Right cardiac atrium (tissue), 5 donors: ENCODE measurements at regions not wholly inside any gene's neighbourhood (a gene's known extent, or its start where the extent isn't known, plus 50 kb on each side); places are given as distances from the start of the nearest gene placed in this dataset.
A peak's percentile ranks its signal among the peaks of the same experiment; 100 is the strongest.

Experiments
- ATAC-seq, 2 donors: fragments of 200-7000 bp; cut with Tn5 transposase; one replicate each; pipeline versions ENCODE4 v1.8.0 to v1.9.1; 2020; ENCODE audit warnings: moderate library complexity in 2 of 2, mild to moderate bottlenecking in 1 of 2
- DNase-seq, 3 donors: peaks; one replicate each; pipeline ENCODE4 v3.0.0-alpha.2; 2020
- H3K27ac ChIP-seq: one replicate; pipeline ENCODE4 v1.5.1; 2013; ENCODE audit warnings: mild to moderate bottlenecking, low read length, control low read depth, moderate library complexity
- H3K27me3 ChIP-seq: one replicate; pipeline ENCODE4 v1.6.1; 2013; ENCODE audit not compliant: control insufficient read depth, insufficient read depth
- H3K4me1 ChIP-seq: one replicate; pipeline ENCODE4 v1.6.1; 2013; ENCODE audit warnings: low read length; ENCODE audit not compliant: control insufficient read depth, insufficient read depth
- H3K4me3 ChIP-seq: one replicate; pipeline ENCODE4 v1.5.1; 2013; ENCODE audit warnings: low read length, control low read depth
- H3K9me3 ChIP-seq: one replicate; pipeline ENCODE4 v1.6.1; 2013; ENCODE audit warnings: low read length; ENCODE audit not compliant: control insufficient read depth
- WGBS: extraction: QIAGEN DNeasy Blood & Tissue Kit; methylation state at CpG from one replicate; pipeline ENCODE4 v1.1.7; 2013; 5-methylcytosine and 5-hydroxymethylcytosine counted together
- intact Hi-C, 4 donors: fragments of 100-400 bp; cut with DNase I; formaldehyde crosslinking; loops; one replicate each; pipeline versions ENCODE4 v1.11.0 to v1.14.0; 2022 to 2023
- donor health status: healthy with polysubstance abuse.
- donor health status: DM: no; HTN: yes; CAD: no.
- donor health status: DM: no; HTN: no; CAD: no.
- donor health status: DM: no; HTN: yes; CAD: no; lungs with severe emphysema.
- donor health status: DM: yes; HTN: yes; CAD: no.

- Histone ChIP-seq H3K27ac (no peak overlapping the region), H3K4me3 (no peak overlapping the region), H3K9me3 (no peaks in the 10 kb centered on the region), H3K27me3 (no peaks in the 10 kb centered on the region), H3K4me1 (no peaks in the 10 kb centered on the region)
- intact Hi-C loops: no loop called here
- DNase-seq (no peak), ATAC-seq (no peak)
- 48% methylated on average over 1 of the region's 1 CpG for WGBS
These were observed 107.1 kb downstream of the FBXO4 start for GRCh38 chr5:42032137-42032536.

GRCh38 chr5:42035526-42035925 is 110.4 kb downstream of the FBXO4 start:
- 30% methylated on average over 1 of the region's 1 CpG for WGBS
- H3K4me1 ChIP-seq: no peaks in the 10 kb centered on the region
- intact Hi-C loops: no loop called here
- H3K4me3 ChIP-seq: no peak overlapping the region
- H3K27ac ChIP-seq: no peak overlapping the region
- DNase-seq (no peak), ATAC-seq (no peak)
- H3K27me3 ChIP-seq: no peaks in the 10 kb centered on the region
- H3K9me3 ChIP-seq: no peaks in the 10 kb centered on the region

GRCh38 chr5:42036379-42036778 is 111.3 kb downstream of the FBXO4 start:
- intact Hi-C loops: no loop called here
- DNase-seq: no peak
- Histone ChIP-seq H3K27me3 (no peaks in the 10 kb centered on the region), H3K9me3 (no peaks in the 10 kb centered on the region), H3K4me3 (no peak overlapping the region), H3K27ac (no peak overlapping the region), H3K4me1 (no peaks in the 10 kb centered on the region)
- no peak for ATAC-seq
- WGBS: 58% methylated on average over 5 of the region's 5 CpGs

GRCh38 chr5:42037379-42037932 is 112.4 kb downstream of the FBXO4 start:
- intact Hi-C loops: no loop called here

GRCh38 chr5:42043400-42043799 is 118.3 kb downstream of the FBXO4 start:
- Histone ChIP-seq H3K9me3 (no peaks in the 10 kb centered on the region), H3K4me1 (no peaks in the 10 kb centered on the region), H3K27me3 (no peaks in the 10 kb centered on the region), H3K4me3 (no peak overlapping the region), H3K27ac (no peak overlapping the region)
- intact Hi-C loops: no loop called here
- ATAC-seq (no peak), DNase-seq (no peak)
- WGBS: 74% methylated on average over 2 of the region's 2 CpGs

More at GRCh38 chr5:42037379-42037932, 112.4 kb downstream of the FBXO4 start:
- Histone ChIP-seq H3K4me1 (no peaks in the 10 kb centered on the region), H3K4me3 (no peak overlapping the region), H3K27me3 (no peaks in the 10 kb centered on the region), H3K27ac (no peak overlapping the region), H3K9me3 (no peaks in the 10 kb centered on the region)
- DNase-seq: no peak
- WGBS: 68% methylated on average over 3 of the region's 3 CpGs
- ATAC-seq: no peak

GRCh38 chr5:42057254-42057690 is 132.2 kb downstream of the FBXO4 start:
- Histone ChIP-seq H3K27me3 (no peaks in the 10 kb centered on the region), H3K4me3 (no peak overlapping the region), H3K27ac (no peak overlapping the region), H3K4me1 (no peaks in the 10 kb centered on the region), H3K9me3 (no peaks in the 10 kb centered on the region)
- 19% methylated on average over 5 of the region's 5 CpGs for WGBS
- DNase-seq (peak; percentile 10 to 53 (median 17)), ATAC-seq (peak in 1 of 2 donors; percentile 41)
- intact Hi-C loops: loop anchor here in 2 of 4 donors (5.0 kb wide), 2 partner anchors 190 to 200 kb away; no protein-coding TSS in a partner anchor

- no peaks in the 10 kb centered on the region for H3K4me1 ChIP-seq
- WGBS: 51% methylated on average over 3 of the region's 3 CpGs
- intact Hi-C loops: loop anchor here in 2 of 4 donors (5.0 kb wide), 2 partner anchors 192 to 202 kb away; no protein-coding TSS in a partner anchor
- H3K9me3 ChIP-seq: no peaks in the 10 kb centered on the region
- H3K27me3 ChIP-seq: no peaks in the 10 kb centered on the region
- no peak for ATAC-seq
- DNase-seq: no peak
- H3K4me3 ChIP-seq: no peak overlapping the region
- no peak overlapping the region for H3K27ac ChIP-seq
These were observed 134.2 kb downstream of the FBXO4 start for GRCh38 chr5:42059291-42059690.

GRCh38 chr5:42059778-42060464 is 134.8 kb downstream of the FBXO4 start:
- intact Hi-C loops: loop anchor here in 2 of 4 donors (5.0 kb wide), 2 partner anchors 193 to 203 kb away; no protein-coding TSS in a partner anchor
- WGBS: 82% methylated on average over 16 of the region's 16 CpGs
- no peaks in the 10 kb centered on the region for H3K27me3 ChIP-seq
- no peak overlapping the region for H3K27ac ChIP-seq
- H3K9me3 ChIP-seq: no peaks in the 10 kb centered on the region
- DNase-seq (peak in 1 of 3 donors; percentile 16), ATAC-seq (no peak)
- H3K4me1 ChIP-seq: no peaks in the 10 kb centered on the region
- H3K4me3 ChIP-seq: no peak overlapping the region

- H3K4me1 ChIP-seq: no peaks in the 10 kb centered on the region
- no peaks in the 10 kb centered on the region for H3K27me3 ChIP-seq
- 59% methylated on average over 3 of the region's 3 CpGs for WGBS
- no peak overlapping the region for H3K27ac ChIP-seq
- H3K4me3 ChIP-seq: no peak overlapping the region
- ATAC-seq (no peak), DNase-seq (no peak)
- intact Hi-C loops: no loop called here
- no peaks in the 10 kb centered on the region for H3K9me3 ChIP-seq
These were observed 136.0 kb downstream of the FBXO4 start for GRCh38 chr5:42061121-42061520.

- no peaks in the 10 kb centered on the region for H3K4me1 ChIP-seq
- H3K27me3 ChIP-seq: no peaks in the 10 kb centered on the region
- ATAC-seq: no peak
- intact Hi-C loops: no loop called here
- no peak overlapping the region for H3K4me3 ChIP-seq
- DNase-seq: no peak
- no peaks in the 10 kb centered on the region for H3K9me3 ChIP-seq
- H3K27ac ChIP-seq: no peak overlapping the region
These were observed 139.7 kb downstream of the FBXO4 start for GRCh38 chr5:42064821-42065220.

GRCh38 chr5:42066131-42066530 is 141.1 kb downstream of the FBXO4 start:
- H3K27me3 ChIP-seq: no peaks in the 10 kb centered on the region
- H3K9me3 ChIP-seq: no peaks in the 10 kb centered on the region
- ATAC-seq (no peak), DNase-seq (no peak)
- intact Hi-C loops: no loop called here
- H3K4me3 ChIP-seq: no peak overlapping the region
- WGBS: 70% methylated on average over 3 of the region's 3 CpGs
- no peak overlapping the region for H3K27ac ChIP-seq
- H3K4me1 ChIP-seq: no peaks in the 10 kb centered on the region
